Naive thymus-derived CD4-positive, alpha-beta T cell (primary cell): ENCODE measurements at regions not wholly inside any gene's neighbourhood (a gene's known extent, or its start where the extent isn't known, plus 50 kb on each side); places are given as distances from the start of the nearest gene placed in this dataset.

Experiments
- ATAC-seq: fragments of 150-1000 bp; cut with Tn5 transposase; 2 replicates; pipeline ENCODE4 v1.10.0; 2021; ENCODE audit warnings: mild to moderate bottlenecking, moderate library complexity
- CTCF ChIA-PET: fragments of 350-600 bp; sonication (Branson Sonifier 250); formaldehyde crosslinking; loops from one replicate; lab custom pipeline; 2021; ENCODE audit warnings: antibody characterized with exemption; lab: Charles Lee
- POLR2A ChIA-PET: fragments of 350-600 bp; sonication (Branson Sonifier 250); formaldehyde crosslinking; loops from one replicate; lab custom pipeline; 2021; ENCODE audit warnings: antibody characterized with exemption, inconsistent platforms; lab: Charles Lee
- DNase-seq, 9 donors: peaks; one replicate each; pipeline versions ENCODE4 v3.0.0 to v3.0.0-alpha.2; 2020 to 2022; ENCODE audit warnings: mixed read lengths in 1 of 9
- H3K27ac ChIP-seq: one replicate; pipeline ENCODE4 v1.7.0; 2013; ENCODE audit warnings: mild to moderate bottlenecking, low read depth, low read length, moderate library complexity
- H3K27me3 ChIP-seq, 2 donors: one replicate each; pipeline ENCODE4 v1.7.0; 2013; ENCODE audit warnings: low read length in 2 of 2, mild to moderate bottlenecking in 2 of 2, moderate library complexity in 2 of 2; ENCODE audit not compliant: control insufficient read depth in 2 of 2, insufficient read depth in 2 of 2
- H3K36me3 ChIP-seq, 3 experiments: 1 replicate in 2 of 3; 2 replicates in 1 of 3; pipeline ENCODE4 v1.7.0; 2013; ENCODE audit warnings: low read length in 3 of 3, mild to moderate bottlenecking in 3 of 3, moderate library complexity in 1 of 3; ENCODE audit not compliant: insufficient read depth in 3 of 3, control insufficient read depth in 2 of 3
- H3K4me1 ChIP-seq, 2 donors: one replicate each; pipeline ENCODE4 v1.7.0; 2013; ENCODE audit warnings: low read length in 2 of 2, mild to moderate bottlenecking in 2 of 2, moderate library complexity in 1 of 2; ENCODE audit not compliant: control insufficient read depth in 2 of 2, insufficient read depth in 2 of 2
- H3K4me3 ChIP-seq: 2 replicates; pipeline ENCODE4 v1.7.0; 2013; ENCODE audit warnings: mild to moderate bottlenecking, low read length
- H3K9me3 ChIP-seq, 3 experiments: 1 replicate in 2 of 3; 2 replicates in 1 of 3; pipeline ENCODE4 v1.7.0; 2013; ENCODE audit warnings: low read length in 3 of 3; ENCODE audit not compliant: control insufficient read depth in 2 of 3
- H3K27ac Mint-ChIP-seq, 9 donors: one replicate each; pipeline ENCODE4 v1.8.0; 2020 to 2022; ENCODE audit warnings: mixed read lengths in 9 of 9, mild to moderate bottlenecking in 8 of 9, moderate library complexity in 5 of 9, inconsistent platforms in 2 of 9
- H3K27me3 Mint-ChIP-seq, 5 donors: one replicate each; pipeline ENCODE4 v1.8.0; 2021 to 2022; ENCODE audit warnings: mixed read lengths in 5 of 5, mild to moderate bottlenecking in 1 of 5
- H3K36me3 Mint-ChIP-seq, 5 donors: one replicate each; pipeline ENCODE4 v1.8.0; 2020 to 2022; ENCODE audit warnings: mixed read lengths in 5 of 5, mild to moderate bottlenecking in 3 of 5, inconsistent platforms in 1 of 5
- H3K4me1 Mint-ChIP-seq, 7 donors: one replicate each; pipeline ENCODE4 v1.8.0; 2020 to 2022; ENCODE audit warnings: mixed read lengths in 7 of 7, mild to moderate bottlenecking in 3 of 7, inconsistent platforms in 1 of 7
- H3K4me3 Mint-ChIP-seq, 10 donors: one replicate each; pipeline ENCODE4 v1.8.0; 2020 to 2022; ENCODE audit warnings: mild to moderate bottlenecking in 10 of 10, mixed read lengths in 10 of 10, moderate library complexity in 6 of 10, inconsistent platforms in 2 of 10
- H3K9me3 Mint-ChIP-seq, 11 donors: one replicate each; pipeline ENCODE4 v1.8.0; 2020 to 2022; ENCODE audit warnings: mixed read lengths in 11 of 11, mild to moderate bottlenecking in 4 of 11, inconsistent platforms in 1 of 11, moderate library complexity in 1 of 11
- intact Hi-C, 2 donors: fragments of 100-400 bp; cut with micrococcal nuclease; formaldehyde crosslinking; loops; one replicate each; pipeline ENCODE4 v1.15.1; 2023

GRCh38 chr5:124333298-124333979 is 413.0 kb downstream of the ZNF608 start:
- Mint-ChIP-seq H3K4me3 (no peak overlapping the region), H3K36me3 (peaks cover 0 to 8% (median 0%) of the 10 kb centered on the region in 5 donors), H3K4me1 (peaks cover 0 to 1% (median 0%) of the 10 kb centered on the region in 7 donors), H3K9me3 (peaks cover 0 to 19% (median 4%) of the 10 kb centered on the region in 11 donors), H3K27ac (no peak overlapping the region), H3K27me3 (peaks cover 0 to 6% (median 0%) of the 10 kb centered on the region in 5 donors)
- no peaks in the 10 kb centered on the region for H3K27me3 ChIP-seq
- no peaks in the 10 kb centered on the region for H3K9me3 ChIP-seq
- no peak overlapping the region for H3K27ac ChIP-seq
- no peaks in the 10 kb centered on the region for H3K36me3 ChIP-seq
- H3K4me1 ChIP-seq: no peaks in the 10 kb centered on the region
- POLR2A ChIA-PET: no interaction called here
- intact Hi-C loops: no loop called here
- DNase-seq (no peak), ATAC-seq (no peak)
- no peak overlapping the region for H3K4me3 ChIP-seq
- CTCF ChIA-PET: no interaction called here

DNA sequence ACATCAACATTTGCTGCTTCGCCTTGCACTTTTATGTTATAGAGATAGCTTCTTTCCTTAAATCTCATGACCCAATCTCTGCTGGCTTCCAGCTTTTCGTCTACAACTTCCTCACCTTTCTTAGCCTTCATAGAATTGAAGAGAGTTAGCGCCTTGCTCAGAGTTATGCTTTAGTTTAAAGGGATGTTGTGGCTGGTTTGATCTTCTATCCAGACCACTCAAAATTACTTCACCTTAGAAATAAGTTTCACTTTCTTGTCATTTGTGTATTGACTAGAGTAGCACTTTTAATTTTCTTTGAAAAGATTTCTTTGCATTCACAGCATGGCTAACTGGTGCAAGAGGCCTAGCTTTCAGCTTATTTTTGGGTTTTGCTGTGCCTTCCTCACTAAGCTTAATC is 414.2 kb downstream of the ZNF608 start:
- H3K27ac ChIP-seq: no peak overlapping the region
- peaks cover 0 to 3% (median 0%) of the 10 kb centered on the region in 7 donors for H3K4me1 Mint-ChIP-seq
- H3K36me3 Mint-ChIP-seq: peaks cover 0 to 6% (median 0%) of the 10 kb centered on the region in 5 donors
- POLR2A ChIA-PET: no interaction called here
- H3K9me3 ChIP-seq: no peaks in the 10 kb centered on the region
- H3K9me3 Mint-ChIP-seq: peaks cover 0 to 15% (median 4%) of the 10 kb centered on the region in 11 donors
- CTCF ChIA-PET: no interaction called here
- H3K4me3 Mint-ChIP-seq: no peak overlapping the region
- intact Hi-C loops: no loop called here
- H3K27ac Mint-ChIP-seq: no peak overlapping the region
- H3K4me3 ChIP-seq: no peak overlapping the region
- H3K27me3 ChIP-seq: no peaks in the 10 kb centered on the region
- H3K4me1 ChIP-seq: no peaks in the 10 kb centered on the region
- ATAC-seq (no peak), DNase-seq (no peak)
- no peaks in the 10 kb centered on the region for H3K36me3 ChIP-seq
- H3K27me3 Mint-ChIP-seq: peaks cover 0 to 6% (median 0%) of the 10 kb centered on the region in 5 donors

DNA sequence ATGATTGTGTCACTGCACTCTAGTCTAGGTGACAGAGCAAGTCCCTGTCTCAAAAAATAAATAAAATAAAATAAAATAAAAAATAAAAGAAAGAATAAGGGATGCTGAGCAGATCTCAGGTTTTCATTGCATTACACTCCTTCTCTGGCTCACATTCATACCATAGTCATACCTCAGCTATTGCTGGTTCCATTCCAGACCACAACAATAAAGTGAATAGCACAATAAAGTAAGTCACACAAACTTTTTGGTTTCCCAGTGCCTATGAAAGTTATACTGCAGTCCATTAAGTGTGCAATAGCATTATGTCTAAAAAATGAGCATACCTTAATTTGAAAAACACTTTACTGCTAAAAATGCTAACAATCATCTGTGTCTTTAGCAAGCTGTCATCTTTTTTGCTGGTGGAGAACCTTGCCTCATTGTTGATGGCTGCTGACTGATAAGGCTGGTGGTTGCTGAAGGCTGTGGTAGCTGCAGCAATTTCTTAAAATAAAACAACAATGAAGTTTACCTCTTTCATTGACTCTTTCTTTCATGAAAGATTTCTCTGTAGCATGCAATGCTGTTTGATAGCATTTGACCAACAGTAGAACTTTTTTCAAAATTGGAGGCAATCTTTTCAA is 415.7 kb downstream of the ZNF608 start:
- H3K4me3 ChIP-seq: no peak overlapping the region
- peaks cover 0 to 9% (median 4%) of the 10 kb centered on the region in 11 donors for H3K9me3 Mint-ChIP-seq
- ChIA-PET CTCF (no interaction called here), POLR2A (no interaction called here)
- no peak overlapping the region for H3K27ac ChIP-seq
- H3K36me3 ChIP-seq: no peaks in the 10 kb centered on the region
- peaks cover 0 to 4% (median 0%) of the 10 kb centered on the region in 5 donors for H3K36me3 Mint-ChIP-seq
- no peak for ATAC-seq
- peaks cover 0 to 6% (median 0%) of the 10 kb centered on the region in 5 donors for H3K27me3 Mint-ChIP-seq
- H3K4me3 Mint-ChIP-seq: no peak overlapping the region
- no peak for DNase-seq
- intact Hi-C loops: no loop called here
- no peaks in the 10 kb centered on the region for H3K27me3 ChIP-seq
- peaks cover 0 to 3% (median 0%) of the 10 kb centered on the region in 7 donors for H3K4me1 Mint-ChIP-seq
- H3K27ac Mint-ChIP-seq: no peak overlapping the region
- no peaks in the 10 kb centered on the region for H3K4me1 ChIP-seq
- H3K9me3 ChIP-seq: no peaks in the 10 kb centered on the region

GRCh38 chr5:124328201-124328600 is 418.2 kb downstream of the ZNF608 start:
- H3K4me1 Mint-ChIP-seq: peaks cover 0 to 3% (median 0%) of the 10 kb centered on the region in 7 donors
- H3K9me3 Mint-ChIP-seq: peaks cover 0 to 16% (median 4%) of the 10 kb centered on the region in 11 donors
- no peaks in the 10 kb centered on the region for H3K27me3 ChIP-seq
- peaks cover 0 to 6% (median 0%) of the 10 kb centered on the region in 5 donors for H3K27me3 Mint-ChIP-seq
- ChIA-PET POLR2A (no interaction called here), CTCF (no interaction called here)
- DNase-seq (no peak), ATAC-seq (no peak)
- no peak overlapping the region for H3K27ac ChIP-seq
- no peaks in the 10 kb centered on the region for H3K36me3 ChIP-seq
- H3K9me3 ChIP-seq: no peaks in the 10 kb centered on the region
- intact Hi-C loops: no loop called here
- no peak overlapping the region for H3K4me3 Mint-ChIP-seq
- no peak overlapping the region for H3K4me3 ChIP-seq
- H3K27ac Mint-ChIP-seq: no peak overlapping the region
- H3K4me1 ChIP-seq: no peaks in the 10 kb centered on the region
- H3K36me3 Mint-ChIP-seq: peaks cover 0 to 4% (median 0%) of the 10 kb centered on the region in 5 donors

DNA sequence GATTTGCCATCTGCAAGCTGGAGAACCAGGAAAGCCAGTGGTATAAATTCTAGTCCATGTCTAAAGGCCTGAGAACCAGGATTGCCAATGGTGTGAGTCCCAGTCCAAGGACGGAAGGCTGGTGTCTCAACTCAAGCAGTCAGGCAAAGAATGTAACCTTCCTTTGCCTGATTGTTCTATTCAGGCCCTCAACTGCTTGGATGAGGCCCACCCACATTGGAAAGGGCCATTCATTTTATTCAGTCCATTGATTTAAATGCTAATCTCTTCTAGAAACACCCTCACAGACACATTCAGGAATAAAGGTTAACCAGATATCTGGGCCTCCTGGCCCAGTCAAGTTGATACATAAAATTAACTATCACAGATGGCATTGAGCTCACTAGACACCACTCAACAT is 427.8 kb downstream of the ZNF608 start:
- Histone ChIP-seq H3K4me3 (no peak overlapping the region), H3K27ac (no peak overlapping the region), H3K36me3 (no peaks in the 10 kb centered on the region), H3K27me3 (no peaks in the 10 kb centered on the region), H3K4me1 (no peaks in the 10 kb centered on the region), H3K9me3 (no peaks in the 10 kb centered on the region)
- no peak overlapping the region for H3K27ac Mint-ChIP-seq
- no peak for ATAC-seq
- intact Hi-C loops: no loop called here
- ChIA-PET POLR2A (no interaction called here), CTCF (no interaction called here)
- no peak overlapping the region for H3K4me3 Mint-ChIP-seq
- no peak for DNase-seq
- no peaks in the 10 kb centered on the region for H3K27me3 Mint-ChIP-seq
- peaks cover 0 to 4% (median 0%) of the 10 kb centered on the region in 11 donors for H3K9me3 Mint-ChIP-seq
- no peaks in the 10 kb centered on the region for H3K36me3 Mint-ChIP-seq
- no peaks in the 10 kb centered on the region for H3K4me1 Mint-ChIP-seq

DNA sequence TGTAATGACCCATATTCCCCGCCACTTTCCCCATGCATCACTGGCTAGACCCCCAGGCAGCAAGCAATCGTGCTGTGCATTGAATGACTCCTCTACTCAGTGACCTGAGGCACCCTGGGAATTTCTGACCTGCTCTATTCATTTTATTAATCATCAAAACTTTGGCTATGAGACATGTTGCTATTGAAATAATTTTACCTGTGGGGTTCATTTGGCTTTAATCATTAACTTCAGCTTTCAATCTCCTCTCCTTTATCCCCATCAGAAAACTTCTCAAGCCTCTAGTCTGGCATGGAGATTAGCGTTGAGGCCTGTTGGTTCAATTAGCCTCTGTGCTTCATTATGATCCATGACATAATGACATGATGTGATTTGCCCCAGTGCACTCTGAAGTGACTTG is 429.0 kb downstream of the ZNF608 start:
- POLR2A ChIA-PET: no interaction called here
- no peaks in the 10 kb centered on the region for H3K4me1 ChIP-seq

More for the DNA sequence above, 429.0 kb downstream of the ZNF608 start:
- Mint-ChIP-seq H3K27ac (no peak overlapping the region), H3K27me3 (no peaks in the 10 kb centered on the region), H3K36me3 (no peaks in the 10 kb centered on the region), H3K4me3 (no peak overlapping the region), H3K4me1 (no peaks in the 10 kb centered on the region), H3K9me3 (peaks cover 0 to 4% (median 0%) of the 10 kb centered on the region in 11 donors)
- CTCF ChIA-PET: no interaction called here
- Histone ChIP-seq H3K36me3 (no peaks in the 10 kb centered on the region), H3K27ac (no peak overlapping the region), H3K9me3 (no peaks in the 10 kb centered on the region), H3K4me3 (no peak overlapping the region), H3K27me3 (no peaks in the 10 kb centered on the region)
- DNase-seq (no peak), ATAC-seq (no peak)
- intact Hi-C loops: no loop called here
